ENCODE measurements at regions not wholly inside any gene's neighbourhood (a gene's known extent, or its start where the extent isn't known, plus 50 kb on each side); places are given as distances from the start of the nearest gene placed in this dataset.

DNA sequence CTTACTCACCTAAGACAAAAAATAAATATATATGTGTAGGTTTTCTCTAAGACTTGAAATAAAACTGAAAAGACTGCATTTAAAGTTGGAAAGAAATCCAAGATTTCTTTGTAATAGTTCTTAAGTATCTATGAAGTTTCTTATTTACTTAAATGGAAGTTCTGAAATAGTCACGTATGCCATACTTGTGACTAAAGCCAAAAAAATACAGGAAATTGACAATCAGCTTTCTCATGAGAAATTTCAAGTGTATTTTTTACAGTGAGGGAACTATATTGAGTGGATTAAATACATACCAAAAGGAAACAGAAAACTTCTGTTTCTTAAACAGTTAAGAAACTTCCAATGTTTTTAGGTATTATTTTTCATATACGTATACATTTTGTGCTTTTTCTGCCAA lies 188.1 kb downstream of the DPY19L2 start:
- intact Hi-C loops (cut with DNase I) = no loop called here
- Histone ChIP-seq H3K36me3 (replicated peaks in 1 of 2; ENCODE audit: insufficient read depth in 1 of 2, low read depth in 2 of 2) (no peaks in the 10 kb centered on the region), H3K9me3 (no peaks in the 10 kb centered on the region), H3K4me1 (no peaks in the 10 kb centered on the region), H3K27me3 (no peaks in the 10 kb centered on the region), H3K4me3 (no peak overlapping the region), H3K27ac (no peak overlapping the region)
- no peak for TF ChIP-seq POLR2A (IDR thresholded peaks at IDR 0.05)
- TF ChIP-seq, protein P1, sequence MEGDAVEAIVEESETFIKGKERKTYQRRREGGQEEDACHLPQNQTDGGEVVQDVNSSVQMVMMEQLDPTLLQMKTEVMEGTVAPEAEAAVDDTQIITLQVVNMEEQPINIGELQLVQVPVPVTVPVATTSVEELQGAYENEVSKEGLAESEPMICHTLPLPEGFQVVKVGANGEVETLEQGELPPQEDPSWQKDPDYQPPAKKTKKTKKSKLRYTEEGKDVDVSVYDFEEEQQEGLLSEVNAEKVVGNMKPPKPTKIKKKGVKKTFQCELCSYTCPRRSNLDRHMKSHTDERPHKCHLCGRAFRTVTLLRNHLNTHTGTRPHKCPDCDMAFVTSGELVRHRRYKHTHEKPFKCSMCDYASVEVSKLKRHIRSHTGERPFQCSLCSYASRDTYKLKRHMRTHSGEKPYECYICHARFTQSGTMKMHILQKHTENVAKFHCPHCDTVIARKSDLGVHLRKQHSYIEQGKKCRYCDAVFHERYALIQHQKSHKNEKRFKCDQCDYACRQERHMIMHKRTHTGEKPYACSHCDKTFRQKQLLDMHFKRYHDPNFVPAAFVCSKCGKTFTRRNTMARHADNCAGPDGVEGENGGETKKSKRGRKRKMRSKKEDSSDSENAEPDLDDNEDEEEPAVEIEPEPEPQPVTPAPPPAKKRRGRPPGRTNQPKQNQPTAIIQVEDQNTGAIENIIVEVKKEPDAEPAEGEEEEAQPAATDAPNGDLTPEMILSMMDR (IDR thresholded peaks at IDR 0.05) = no peak
- DNase-seq = no peak
- no peak for ATAC-seq
- 49 to 66% methylated on average over 2 of the region's 2 CpGs for WGBS, 2 donors

GRCh38 chr12:63470161-63470560 lies 198.1 kb downstream of the DPY19L2 start:
- H3K27me3 ChIP-seq = no peaks in the 10 kb centered on the region
- H3K9me3 ChIP-seq = no peaks in the 10 kb centered on the region
- no peak overlapping the region for H3K27ac ChIP-seq
- no peaks in the 10 kb centered on the region for H3K36me3 ChIP-seq (replicated peaks in 1 of 2; ENCODE audit: insufficient read depth in 1 of 2, low read depth in 2 of 2)
- 65 to 78% methylated on average over 1 of the region's 1 CpG for WGBS, 2 donors
- TF ChIP-seq, protein P1 (IDR thresholded peaks at IDR 0.05) = no peak
- no peak for TF ChIP-seq POLR2A (IDR thresholded peaks at IDR 0.05)
- no peaks in the 10 kb centered on the region for H3K4me1 ChIP-seq
- no peak for ATAC-seq
- intact Hi-C loops (cut with DNase I) = no loop called here
- no peak overlapping the region for H3K4me3 ChIP-seq
- DNase-seq = no peak

DNA sequence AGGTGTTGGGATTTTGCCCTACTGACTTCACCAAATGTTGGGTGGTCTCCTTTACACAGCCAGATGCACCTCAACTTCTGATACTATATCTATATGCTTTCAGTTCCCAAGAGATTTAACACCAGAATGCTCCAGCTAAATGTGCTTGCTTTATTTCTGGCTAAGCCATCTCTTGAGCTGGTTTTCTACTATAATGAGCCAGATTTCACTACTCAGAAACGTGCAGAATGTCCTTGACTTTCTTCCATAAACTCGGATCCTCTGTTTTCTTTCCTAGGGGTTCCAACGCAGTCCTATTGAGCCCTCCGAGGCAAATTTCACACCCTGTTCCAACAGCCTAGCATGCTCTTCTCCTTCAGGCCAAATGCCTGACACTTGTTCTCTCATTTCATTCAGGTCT lies 200.3 kb downstream of the DPY19L2 start:
- Histone ChIP-seq H3K27ac (no peak overlapping the region), H3K4me1 (no peaks in the 10 kb centered on the region), H3K4me3 (no peak overlapping the region), H3K27me3 (no peaks in the 10 kb centered on the region), H3K36me3 (replicated peaks in 1 of 2; ENCODE audit: insufficient read depth in 1 of 2, low read depth in 2 of 2) (no peaks in the 10 kb centered on the region), H3K9me3 (no peaks in the 10 kb centered on the region)
- no peak for DNase-seq
- WGBS, 2 donors = 36 to 50% methylated on average over 4 of the region's 4 CpGs
- intact Hi-C loops (cut with DNase I) = no loop called here
- ATAC-seq = no peak
- TF ChIP-seq, protein P1 (IDR thresholded peaks at IDR 0.05) = no peak
- TF ChIP-seq POLR2A (IDR thresholded peaks at IDR 0.05) = no peak

- intact Hi-C loops (cut with DNase I) = no loop called here
- no peaks in the 10 kb centered on the region for H3K27me3 ChIP-seq
- TF ChIP-seq, protein P1 (IDR thresholded peaks at IDR 0.05) = no peak
- TF ChIP-seq POLR2A (IDR thresholded peaks at IDR 0.05) = no peak
- no peak overlapping the region for H3K4me3 ChIP-seq
- H3K4me1 ChIP-seq = no peaks in the 10 kb centered on the region
- H3K27ac ChIP-seq = no peak overlapping the region
- H3K36me3 ChIP-seq (replicated peaks in 1 of 2; ENCODE audit: insufficient read depth in 1 of 2, low read depth in 2 of 2) = no peaks in the 10 kb centered on the region
- H3K9me3 ChIP-seq = no peaks in the 10 kb centered on the region
- ATAC-seq (no peak), DNase-seq (no peak)
- 50 to 55% methylated on average over 1 of the region's 1 CpG for WGBS, 2 donors
Measured at GRCh38 chr12:63457857-63458256, 210.4 kb downstream of the DPY19L2 start.

GRCh38 chr12:63457428-63457827 lies 210.9 kb downstream of the DPY19L2 start:
- Histone ChIP-seq H3K27me3 (no peaks in the 10 kb centered on the region), H3K9me3 (no peaks in the 10 kb centered on the region)
- intact Hi-C loops (cut with DNase I) = no loop called here

More at GRCh38 chr12:63457428-63457827, 210.9 kb downstream of the DPY19L2 start:
- no peak overlapping the region for H3K4me3 ChIP-seq
- DNase-seq = no peak
- no peak for TF ChIP-seq POLR2A (IDR thresholded peaks at IDR 0.05)
- TF ChIP-seq, protein P1 (IDR thresholded peaks at IDR 0.05) = no peak
- H3K4me1 ChIP-seq = no peaks in the 10 kb centered on the region
- ATAC-seq = no peak
- H3K27ac ChIP-seq = no peak overlapping the region
- H3K36me3 ChIP-seq (replicated peaks in 1 of 2; ENCODE audit: insufficient read depth in 1 of 2, low read depth in 2 of 2) = no peaks in the 10 kb centered on the region
